Activated B cell treated with CpG ODN at 0.5 μM for 24 hours (primary cell): ENCODE measurements at regions not wholly inside any gene's neighbourhood (a gene's known extent, or its start where the extent isn't known, plus 50 kb on each side); places are given as distances from the start of the nearest gene placed in this dataset.

ENCODE experiments used
- ATAC-seq: fragments of 200-7000 bp; cut with Tn5 transposase; one replicate; pipeline ENCODE4 v1.10.0; 2021; ENCODE audit warnings: low read depth, mild to moderate bottlenecking, moderate library complexity
- CTCF ChIA-PET: fragments of 350-600 bp; sonication (Branson Sonifier 250); formaldehyde crosslinking; loops from one replicate; lab custom pipeline; 2021; ENCODE audit warnings: antibody characterized with exemption; lab: Charles Lee
- POLR2A ChIA-PET: fragments of 350-600 bp; sonication (Branson Sonifier 250); formaldehyde crosslinking; loops from one replicate; lab custom pipeline; 2021; ENCODE audit warnings: antibody characterized with exemption; lab: Charles Lee
- DNase-seq: peaks from one replicate; pipeline ENCODE4 v3.0.0; 2022
- H3K27ac Mint-ChIP-seq: one replicate; pipeline ENCODE4 v1.8.0; 2020; ENCODE audit warnings: mixed read lengths
- H3K27me3 Mint-ChIP-seq: one replicate; pipeline ENCODE4 v1.8.0; 2021; ENCODE audit warnings: mixed read lengths
- H3K36me3 Mint-ChIP-seq: one replicate; pipeline ENCODE4 v1.8.0; 2021; ENCODE audit warnings: low read depth, mixed read lengths
- H3K4me1 Mint-ChIP-seq: one replicate; pipeline ENCODE4 v1.8.0; 2021; ENCODE audit warnings: mixed read lengths
- H3K4me3 Mint-ChIP-seq: one replicate; pipeline ENCODE4 v1.8.0; 2020; ENCODE audit warnings: mild to moderate bottlenecking, mixed read lengths
- H3K9me3 Mint-ChIP-seq: one replicate; pipeline ENCODE4 v1.8.0; 2020; ENCODE audit warnings: mixed read lengths
- CTCF ChIP-seq: fragments of 200-600 bp; IDR thresholded peaks from one replicate; pipeline ENCODE4 v1.8.0; 2022; ENCODE audit warnings: antibody characterized with exemption, mild to moderate bottlenecking
- intact Hi-C: fragments of 100-400 bp; cut with micrococcal nuclease; formaldehyde crosslinking; loops from one replicate; pipeline ENCODE4 v1.15.1; 2024

GRCh38 chr2:215702116-215702902 lies 266.4 kb upstream of the FN1 start:
- Mint-ChIP-seq H3K4me1 (no peaks in the 10 kb centered on the region), H3K4me3 (no peak overlapping the region), H3K36me3 (no peaks in the 10 kb centered on the region), H3K27me3 (peaks cover 8% of the 10 kb centered on the region), H3K9me3 (peaks cover 4% of the 10 kb centered on the region), H3K27ac (no peak overlapping the region)
- ChIA-PET CTCF (no interaction called here), POLR2A (no interaction called here)
- intact Hi-C loops: no loop called here
- no peak for DNase-seq
- ATAC-seq: no peak
- TF ChIP-seq CTCF: no peak

GRCh38 chr2:215699700-215700538 lies 264.1 kb upstream of the FN1 start:
- no peaks in the 10 kb centered on the region for H3K36me3 Mint-ChIP-seq
- H3K27ac Mint-ChIP-seq: no peak overlapping the region
- CTCF ChIA-PET: no interaction called here
- no peak overlapping the region for H3K4me3 Mint-ChIP-seq
- peaks cover 4% of the 10 kb centered on the region for H3K9me3 Mint-ChIP-seq
- ATAC-seq (no peak), DNase-seq (no peak)
- no peaks in the 10 kb centered on the region for H3K4me1 Mint-ChIP-seq
- TF ChIP-seq CTCF: no peak
- intact Hi-C loops: no loop called here
- peaks cover 6% of the 10 kb centered on the region for H3K27me3 Mint-ChIP-seq
- POLR2A ChIA-PET: no interaction called here

GRCh38 chr2:215699018-215699417 lies 263.1 kb upstream of the FN1 start:
- Mint-ChIP-seq H3K4me3 (no peak overlapping the region), H3K4me1 (no peaks in the 10 kb centered on the region), H3K27me3 (peaks cover 10% of the 10 kb centered on the region), H3K9me3 (peaks cover 4% of the 10 kb centered on the region), H3K27ac (no peak overlapping the region), H3K36me3 (no peaks in the 10 kb centered on the region)
- DNase-seq (no peak), ATAC-seq (no peak)
- intact Hi-C loops: no loop called here
- no peak for TF ChIP-seq CTCF
- ChIA-PET CTCF (no interaction called here), POLR2A (no interaction called here)

GRCh38 chr2:215698566-215698965 lies 262.7 kb upstream of the FN1 start:
- Mint-ChIP-seq H3K4me3 (no peak overlapping the region), H3K27me3 (peaks cover 14% of the 10 kb centered on the region), H3K4me1 (no peaks in the 10 kb centered on the region), H3K27ac (no peak overlapping the region), H3K9me3 (peaks cover 4% of the 10 kb centered on the region), H3K36me3 (no peaks in the 10 kb centered on the region)
- intact Hi-C loops: no loop called here
- ChIA-PET CTCF (no interaction called here), POLR2A (no interaction called here)
- no peak for TF ChIP-seq CTCF
- no peak for DNase-seq
- ATAC-seq: no peak

- no peaks in the 10 kb centered on the region for H3K36me3 Mint-ChIP-seq
- ATAC-seq (no peak), DNase-seq (no peak)
- POLR2A ChIA-PET: no interaction called here
- no peak overlapping the region for H3K4me3 Mint-ChIP-seq
- no peak overlapping the region for H3K27ac Mint-ChIP-seq
- no peaks in the 10 kb centered on the region for H3K4me1 Mint-ChIP-seq
- H3K27me3 Mint-ChIP-seq: peaks cover 18% of the 10 kb centered on the region
- no peak for TF ChIP-seq CTCF
- H3K9me3 Mint-ChIP-seq: peaks cover 4% of the 10 kb centered on the region
- intact Hi-C loops: no loop called here
- CTCF ChIA-PET: no interaction called here
Measured at GRCh38 chr2:215697496-215697895, 261.6 kb upstream of the FN1 start.
